IMR-90 (cell line): ENCODE measurements at regions not wholly inside any gene's neighbourhood (a gene's known extent, or its start where the extent isn't known, plus 50 kb on each side); places are given as distances from the start of the nearest gene placed in this dataset.

ENCODE experiments used
- ATAC-seq: fragments of 200-7000 bp; cut with Tn5 transposase; 2 replicates; pipeline ENCODE4 v1.9.1; 2020; ENCODE audit warnings: low read depth, mild to moderate bottlenecking, moderate library complexity
- BruUV-seq: library from RNA; stranded (reverse); fragments of 400-500 nt; replicated peaks from 2 replicates; lab custom pipeline; 2021; lab: Mats Ljungman, UMichigan
- CTCF ChIA-PET: fragments of 300-600 bp; formaldehyde crosslinking; extraction: SDS; loops from one replicate; lab custom pipeline; 2021; ENCODE audit warnings: antibody characterized with exemption; lab: Yijun Ruan, JAX
- POLR2A ChIA-PET: fragments of 300-600 bp; sonication (Branson Sonifier 250); formaldehyde crosslinking; loops from one replicate; lab custom pipeline; 2022; ENCODE audit warnings: antibody characterized with exemption; ENCODE audit not compliant: unreplicated experiment; lab: Charles Lee
- DNase-seq: peaks from one replicate; pipeline ENCODE4 v3.0.0; 2013
- H2AFZ ChIP-seq: replicated peaks from 2 replicates; pipeline ENCODE3; 2013; ENCODE audit warnings: low read length, mild to moderate bottlenecking; ENCODE audit not compliant: poor library complexity
- H2AK5ac ChIP-seq: 2 replicates; pipeline ENCODE4 v1.6.1; 2013; ENCODE audit warnings: low read depth, low read length, inconsistent platforms
- H2AK9ac ChIP-seq: replicated peaks from 2 replicates; pipeline ENCODE3; 2013; ENCODE audit warnings: mild to moderate bottlenecking, low read depth, low read length, moderate library complexity; ENCODE audit not compliant: poor library complexity
- H2BK120ac ChIP-seq: 2 replicates; pipeline ENCODE4 v1.6.1; 2013; ENCODE audit warnings: low read depth, low read length, inconsistent platforms
- H2BK15ac ChIP-seq: 3 replicates; pipeline ENCODE4 v1.6.1; 2013; ENCODE audit warnings: low read depth, low read length, inconsistent platforms
- H2BK20ac ChIP-seq: 2 replicates; pipeline ENCODE4 v1.6.1; 2013; ENCODE audit warnings: low read depth, mild to moderate bottlenecking, inconsistent platforms, low read length, moderate library complexity
- H2BK5ac ChIP-seq: 2 replicates; pipeline ENCODE4 v1.6.1; 2013; ENCODE audit warnings: mild to moderate bottlenecking, low read depth, low read length, inconsistent platforms; ENCODE audit not compliant: poor library complexity, severe bottlenecking
- H3K14ac ChIP-seq: replicated peaks from 2 replicates; pipeline ENCODE4 v1.6.1; 2013; ENCODE audit warnings: low read depth, low read length, inconsistent platforms
- H3K18ac ChIP-seq: 2 replicates; pipeline ENCODE4 v1.6.1; 2013; ENCODE audit warnings: low read depth, low read length, control low read depth
- H3K23ac ChIP-seq: 2 replicates; pipeline ENCODE4 v1.6.1; 2013; ENCODE audit warnings: low read depth, low read length, inconsistent platforms
- H3K27ac ChIP-seq: 2 replicates; pipeline ENCODE4 v1.5.1; 2013; ENCODE audit warnings: mild to moderate bottlenecking, control low read depth, low read length; ENCODE audit not compliant: insufficient read depth
- H3K27me3 ChIP-seq: 2 replicates; pipeline ENCODE4 v1.6.1; 2013; ENCODE audit warnings: low read length; ENCODE audit not compliant: control insufficient read depth, insufficient read depth
- H3K36me3 ChIP-seq: 2 replicates; pipeline ENCODE4 v1.6.1; 2013; ENCODE audit warnings: low read length, mixed read lengths; ENCODE audit not compliant: control insufficient read depth, insufficient read depth
- H3K4ac ChIP-seq: 2 replicates; pipeline ENCODE4 v1.6.1; 2013; ENCODE audit warnings: low read depth, low read length, inconsistent platforms
- H3K4me1 ChIP-seq: 2 replicates; pipeline ENCODE4 v1.6.1; 2013; ENCODE audit warnings: low read length, mixed read lengths; ENCODE audit not compliant: control insufficient read depth, insufficient read depth
- H3K4me2 ChIP-seq: 2 replicates; pipeline ENCODE4 v1.6.1; 2013; ENCODE audit warnings: low read depth, mild to moderate bottlenecking, control low read depth, low read length, moderate library complexity
- H3K4me3 ChIP-seq: 2 replicates; pipeline ENCODE4 v1.5.1; 2013; ENCODE audit warnings: low read depth, mild to moderate bottlenecking, control low read depth, low read length, moderate library complexity; ENCODE audit not compliant: insufficient read depth
- H3K56ac ChIP-seq: 2 replicates; pipeline ENCODE4 v1.6.1; 2013; ENCODE audit warnings: low read length, inconsistent platforms; ENCODE audit not compliant: insufficient read depth; ENCODE audit errors: extremely low read depth
- H3K79me1 ChIP-seq, 2 experiments: 2 replicates each; pipeline ENCODE4 v1.6.1; 2013; ENCODE audit warnings: low read length in 2 of 2, inconsistent platforms in 1 of 2, low read depth in 1 of 2
- H3K9ac ChIP-seq: 2 replicates; pipeline ENCODE4 v1.6.1; 2013; ENCODE audit warnings: low read depth, low read length, control low read depth
- H3K9me1 ChIP-seq: 2 replicates; pipeline ENCODE4 v1.6.1; 2013; ENCODE audit warnings: low read length, inconsistent platforms; ENCODE audit not compliant: insufficient read depth
- H3K9me3 ChIP-seq: 2 replicates; pipeline ENCODE4 v1.6.1; 2013; ENCODE audit warnings: low read length; ENCODE audit not compliant: control insufficient read depth, insufficient read depth
- H4K20me1 ChIP-seq: 2 replicates; pipeline ENCODE4 v1.6.1; 2013; ENCODE audit warnings: low read length, inconsistent platforms; ENCODE audit not compliant: insufficient read depth
- H4K5ac ChIP-seq: 2 replicates; pipeline ENCODE4 v1.6.1; 2013; ENCODE audit warnings: mild to moderate bottlenecking, low read depth, low read length, control low read depth
- H4K8ac ChIP-seq, 2 experiments: 2 replicates each; pipeline ENCODE4 v1.6.1; 2013; ENCODE audit warnings: low read depth in 2 of 2, low read length in 2 of 2, control low read depth in 1 of 2, inconsistent platforms in 1 of 2
- H4K91ac ChIP-seq: 2 replicates; pipeline ENCODE4 v1.6.1; 2013; ENCODE audit warnings: low read depth, low read length, inconsistent platforms; ENCODE audit not compliant: insufficient read depth
- BHLHE40 ChIP-seq: fragments of 150-350 bp; IDR thresholded peaks from 2 replicates; pipeline ENCODE4 v1.6.1; 2016; ENCODE audit warnings: mild to moderate bottlenecking, low read depth, low read length
- CEBPB ChIP-seq: IDR thresholded peaks from 2 replicates; pipeline ENCODE4 v1.6.1; 2012; ENCODE audit warnings: low read depth, low read length, improper control_type of control experiment
- CTCF ChIP-seq: conservative IDR thresholded peaks from 2 replicates; pipeline ENCODE4 v1.5.1; 2012; ENCODE audit warnings: mild to moderate bottlenecking, low read depth, low read length, improper control_type of control experiment
- FOS ChIP-seq: fragments of 150-350 bp; IDR thresholded peaks from 2 replicates; pipeline ENCODE4 v1.6.1; 2016; ENCODE audit warnings: low read depth, low read length
- MAZ ChIP-seq: IDR thresholded peaks from 2 replicates; pipeline ENCODE4 v1.6.1; 2012; ENCODE audit warnings: low read depth, mild to moderate bottlenecking, low read length, improper control_type of control experiment, moderate library complexity, borderline replicate concordance
- MXI1 ChIP-seq: IDR thresholded peaks from 2 replicates; pipeline ENCODE4 v1.6.1; 2012; ENCODE audit warnings: low read depth, mild to moderate bottlenecking, low read length, moderate library complexity, borderline replicate concordance
- POLR2A ChIP-seq: IDR thresholded peaks from 2 replicates; pipeline ENCODE4 v1.6.1; 2012; ENCODE audit warnings: mild to moderate bottlenecking, low read depth, low read length
- RCOR1 ChIP-seq: IDR thresholded peaks from 2 replicates; pipeline ENCODE4 v1.6.1; 2012; ENCODE audit warnings: mild to moderate bottlenecking, low read length, improper control_type of control experiment; ENCODE audit not compliant: insufficient replicate concordance
- USF2 ChIP-seq: fragments of 150-350 bp; IDR thresholded peaks from 2 replicates; pipeline ENCODE4 v1.6.1; 2017; ENCODE audit warnings: mild to moderate bottlenecking, antibody characterized with exemption, low read length, low read depth
- WGBS, 2 experiments: methylation state at CpG; one replicate each; pipeline versions ENCODE4 v1.1.5 to v1.1.7; 2013; ENCODE audit warnings: missing lambda C conversion rate in 2 of 2; ENCODE audit not compliant: insufficient read length in 1 of 2; ENCODE audit errors: extremely low coverage in 2 of 2; 5-methylcytosine and 5-hydroxymethylcytosine counted together
- dilution Hi-C: fragments of 300-500 bp; cut with HindIII; formaldehyde crosslinking; loops from one replicate; pipeline ENCODE4 v1.14.3; 2018; ENCODE audit warnings: low sequenced_read_pairs; ENCODE audit not compliant: unreplicated experiment
- in situ Hi-C: fragments of 300-500 bp; cut with MboI; formaldehyde crosslinking; loops from 3 replicates; pipeline ENCODE4 v1.14.3; 2019; ENCODE audit warnings: low sequenced_read_pairs, inconsistent platforms, mixed read lengths
- intact Hi-C: fragments of 100-400 bp; cut with micrococcal nuclease; formaldehyde crosslinking; loops from 2 replicates; pipeline ENCODE4 v1.10.0; 2022

- ChIA-PET POLR2A (no interaction called here), CTCF (no interaction called here)
- Histone ChIP-seq H4K5ac (no peak overlapping the region), H2AK9ac (no peak overlapping the region), H2BK15ac (no peak overlapping the region), H3K79me1 (no peaks in the 10 kb centered on the region), H4K20me1 (no peaks in the 10 kb centered on the region), H3K4ac (no peak overlapping the region), H3K9me1 (no peaks in the 10 kb centered on the region), H3K18ac (no peak overlapping the region), H3K9ac (no peak overlapping the region), H3K27me3 (no peaks in the 10 kb centered on the region), H3K4me3 (no peak overlapping the region), H3K56ac (no peak overlapping the region), H3K9me3 (no peaks in the 10 kb centered on the region), H2AK5ac (no peak overlapping the region), H2BK5ac (no peak overlapping the region), H3K4me2 (no peak overlapping the region), H2BK20ac (no peak overlapping the region), H3K14ac (no peak overlapping the region), H3K36me3 (no peaks in the 10 kb centered on the region), H2AFZ (no peak overlapping the region), H3K4me1 (no peaks in the 10 kb centered on the region), H2BK120ac (no peak overlapping the region), H4K91ac (no peak overlapping the region), H3K27ac (no peak overlapping the region), H4K8ac (no peak overlapping the region), H3K23ac (no peak overlapping the region)
- TF ChIP-seq MAZ = no peak
- no peak for TF ChIP-seq CTCF
- no peak for TF ChIP-seq CEBPB
- TF ChIP-seq RCOR1 = no peak
- no peak for TF ChIP-seq BHLHE40
- TF ChIP-seq FOS = no peak
- TF ChIP-seq POLR2A = no peak
- no peak for TF ChIP-seq USF2
- TF ChIP-seq MXI1 = no peak
- DNase-seq = no peak
- no peak for ATAC-seq
- BruUV-seq = no TSS peak
- dilution Hi-C loops (no loop called here), in situ Hi-C loops (no loop called here), intact Hi-C loops (no loop called here)
- WGBS, 2 experiments = 17% methylated on average over 1 of the region's 3 CpGs; no CpG with 5 or more reads in 1 of the 2 experiments
Measured at GRCh38 chr1:30241681-30242080, 481.7 kb downstream of the MATN1 start.
